ENCODE measurements at regions not wholly inside any gene's neighbourhood (a gene's known extent, or its start where the extent isn't known, plus 50 kb on each side); places are given as distances from the start of the nearest gene placed in this dataset.

GRCh38 chr5:68060382-68060781, 155.2 kb upstream of the PIK3R1 start:
- TF ChIP-seq EZH2 (IDR thresholded peaks at IDR 0.05), result no peak
- no peak for TF ChIP-seq CTCF (IDR thresholded peaks at IDR 0.05)

Measured in neural progenitor cell (in vitro differentiated cells).